ENCODE measurements at regions not wholly inside any gene's neighbourhood (a gene's known extent, or its start where the extent isn't known, plus 50 kb on each side); places are given as distances from the start of the nearest gene placed in this dataset.

DNA sequence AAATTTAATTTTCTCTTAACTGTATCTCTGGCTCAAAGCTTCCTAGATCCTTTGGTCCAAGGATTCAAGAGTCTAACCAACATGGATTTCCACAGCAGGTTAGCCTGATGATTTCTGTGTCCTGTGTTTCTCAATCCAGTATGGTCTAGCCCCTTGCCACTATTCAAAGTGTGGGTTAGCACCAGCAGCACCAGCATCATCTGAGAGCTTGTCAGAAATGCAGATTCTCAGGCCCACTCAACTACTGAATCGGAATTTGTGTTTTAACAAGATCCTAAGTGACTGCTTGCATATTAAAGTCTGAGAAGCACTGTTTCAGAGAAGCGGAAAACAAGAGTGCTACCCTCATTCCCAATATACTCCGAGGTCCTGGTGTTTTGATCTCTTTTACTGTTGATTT lies 133.8 kb upstream of the PRDM1 start:
- H3K4me1 ChIP-seq (ENCODE audit: insufficient read depth), result peaks cover 21% of the 10 kb centered on the region
- no peak overlapping the region for H3K27ac Mint-ChIP-seq
- no peak overlapping the region for H3K27ac ChIP-seq (ENCODE audit: low read depth)
- no peaks in the 10 kb centered on the region for H3K27me3 ChIP-seq (ENCODE audit: insufficient read depth)
- H3K9me3 Mint-ChIP-seq, result no peaks in the 10 kb centered on the region
- ATAC-seq, result no peak
- 0 out of 2 replicates have a peak overlapping the region, but pooled peaks have one; percentile 40 for H3K4me2 ChIP-seq
- H3F3A ChIP-seq (replicated peaks; ENCODE audit: low read depth), result no peaks in the 10 kb centered on the region
- H3K36me3 Mint-ChIP-seq (ENCODE audit: low read depth), result no peaks in the 10 kb centered on the region
- no peak overlapping the region for H3K4me3 ChIP-seq
- H3K4me1 Mint-ChIP-seq, result peaks cover 23% of the 10 kb centered on the region
- no peaks in the 10 kb centered on the region for H3K36me3 ChIP-seq (ENCODE audit: insufficient read depth)
- no peaks in the 10 kb centered on the region for H3K9me2 ChIP-seq (ENCODE audit: insufficient read depth)
- H2AFZ ChIP-seq, result no peak overlapping the region
- H3K27me3 Mint-ChIP-seq (ENCODE audit: insufficient read depth, low read depth, poor library complexity), result peaks cover 8% of the 10 kb centered on the region
- no peaks in the 10 kb centered on the region for H4K20me1 ChIP-seq (replicated peaks; ENCODE audit: insufficient read depth)
- H3K79me2 ChIP-seq (replicated peaks; ENCODE audit: insufficient read depth), result no peaks in the 10 kb centered on the region
- TF ChIP-seq ZNF331 (CRISPR knock-in tag; IDR thresholded peaks at IDR 0.05; ENCODE audit: low read depth) (no peak), JUNB (IDR thresholded peaks at IDR 0.05; ENCODE audit: unreplicated experiment) (no peak), CREB1 (CRISPR knock-in tag; IDR thresholded peaks at IDR 0.05; ENCODE audit: low read depth) (no peak), EZH2 (IDR thresholded peaks at IDR 0.05; ENCODE audit: low read depth, unreplicated experiment) (no peak), EZH2phosphoT487 (IDR thresholded peaks at IDR 0.05; ENCODE audit: unreplicated experiment) (no peak), STAT1 (IDR thresholded peaks at IDR 0.05; ENCODE audit: unreplicated experiment) (no peak), POLR2AphosphoS5 (IDR thresholded peaks at IDR 0.05; ENCODE audit: low read depth) (no peak), ZNF114 (CRISPR knock-in tag; IDR thresholded peaks at IDR 0.05) (no peak)
- TF ChIP-seq, protein P1, sequence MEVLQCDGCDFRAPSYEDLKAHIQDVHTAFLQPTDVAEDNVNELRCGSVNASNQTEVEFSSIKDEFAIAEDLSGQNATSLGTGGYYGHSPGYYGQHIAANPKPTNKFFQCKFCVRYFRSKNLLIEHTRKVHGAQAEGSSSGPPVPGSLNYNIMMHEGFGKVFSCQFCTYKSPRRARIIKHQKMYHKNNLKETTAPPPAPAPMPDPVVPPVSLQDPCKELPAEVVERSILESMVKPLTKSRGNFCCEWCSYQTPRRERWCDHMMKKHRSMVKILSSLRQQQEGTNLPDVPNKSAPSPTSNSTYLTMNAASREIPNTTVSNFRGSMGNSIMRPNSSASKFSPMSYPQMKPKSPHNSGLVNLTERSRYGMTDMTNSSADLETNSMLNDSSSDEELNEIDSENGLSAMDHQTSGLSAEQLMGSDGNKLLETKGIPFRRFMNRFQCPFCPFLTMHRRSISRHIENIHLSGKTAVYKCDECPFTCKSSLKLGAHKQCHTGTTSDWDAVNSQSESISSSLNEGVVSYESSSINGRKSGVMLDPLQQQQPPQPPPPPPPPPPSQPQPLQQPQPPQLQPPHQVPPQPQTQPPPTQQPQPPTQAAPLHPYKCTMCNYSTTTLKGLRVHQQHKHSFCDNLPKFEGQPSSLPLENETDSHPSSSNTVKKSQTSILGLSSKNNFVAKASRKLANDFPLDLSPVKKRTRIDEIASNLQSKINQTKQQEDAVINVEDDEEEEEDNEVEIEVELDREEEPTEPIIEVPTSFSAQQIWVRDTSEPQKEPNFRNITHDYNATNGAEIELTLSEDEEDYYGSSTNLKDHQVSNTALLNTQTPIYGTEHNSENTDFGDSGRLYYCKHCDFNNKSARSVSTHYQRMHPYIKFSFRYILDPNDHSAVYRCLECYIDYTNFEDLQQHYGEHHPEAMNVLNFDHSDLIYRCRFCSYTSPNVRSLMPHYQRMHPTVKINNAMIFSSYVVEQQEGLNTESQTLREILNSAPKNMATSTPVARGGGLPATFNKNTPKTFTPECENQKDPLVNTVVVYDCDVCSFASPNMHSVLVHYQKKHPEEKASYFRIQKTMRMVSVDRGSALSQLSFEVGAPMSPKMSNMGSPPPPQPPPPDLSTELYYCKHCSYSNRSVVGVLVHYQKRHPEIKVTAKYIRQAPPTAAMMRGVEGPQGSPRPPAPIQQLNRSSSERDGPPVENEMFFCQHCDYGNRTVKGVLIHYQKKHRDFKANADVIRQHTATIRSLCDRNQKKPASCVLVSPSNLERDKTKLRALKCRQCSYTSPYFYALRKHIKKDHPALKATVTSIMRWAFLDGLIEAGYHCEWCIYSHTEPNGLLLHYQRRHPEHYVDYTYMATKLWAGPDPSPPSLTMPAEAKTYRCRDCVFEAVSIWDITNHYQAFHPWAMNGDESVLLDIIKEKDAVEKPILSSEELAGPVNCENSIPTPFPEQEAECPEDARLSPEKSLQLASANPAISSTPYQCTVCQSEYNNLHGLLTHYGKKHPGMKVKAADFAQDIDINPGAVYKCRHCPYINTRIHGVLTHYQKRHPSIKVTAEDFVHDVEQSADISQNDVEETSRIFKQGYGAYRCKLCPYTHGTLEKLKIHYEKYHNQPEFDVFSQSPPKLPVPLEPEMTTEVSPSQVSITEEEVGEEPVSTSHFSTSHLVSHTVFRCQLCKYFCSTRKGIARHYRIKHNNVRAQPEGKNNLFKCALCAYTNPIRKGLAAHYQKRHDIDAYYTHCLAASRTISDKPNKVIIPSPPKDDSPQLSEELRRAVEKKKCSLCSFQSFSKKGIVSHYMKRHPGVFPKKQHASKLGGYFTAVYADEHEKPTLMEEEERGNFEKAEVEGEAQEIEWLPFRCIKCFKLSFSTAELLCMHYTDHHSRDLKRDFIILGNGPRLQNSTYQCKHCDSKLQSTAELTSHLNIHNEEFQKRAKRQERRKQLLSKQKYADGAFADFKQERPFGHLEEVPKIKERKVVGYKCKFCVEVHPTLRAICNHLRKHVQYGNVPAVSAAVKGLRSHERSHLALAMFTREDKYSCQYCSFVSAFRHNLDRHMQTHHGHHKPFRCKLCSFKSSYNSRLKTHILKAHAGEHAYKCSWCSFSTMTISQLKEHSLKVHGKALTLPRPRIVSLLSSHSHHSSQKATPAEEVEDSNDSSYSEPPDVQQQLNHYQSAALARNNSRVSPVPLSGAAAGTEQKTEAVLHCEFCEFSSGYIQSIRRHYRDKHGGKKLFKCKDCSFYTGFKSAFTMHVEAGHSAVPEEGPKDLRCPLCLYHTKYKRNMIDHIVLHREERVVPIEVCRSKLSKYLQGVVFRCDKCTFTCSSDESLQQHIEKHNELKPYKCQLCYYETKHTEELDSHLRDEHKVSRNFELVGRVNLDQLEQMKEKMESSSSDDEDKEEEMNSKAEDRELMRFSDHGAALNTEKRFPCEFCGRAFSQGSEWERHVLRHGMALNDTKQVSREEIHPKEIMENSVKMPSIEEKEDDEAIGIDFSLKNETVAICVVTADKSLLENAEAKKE (CRISPR knock-in tag; IDR thresholded peaks at IDR 0.05), result no peak
- TF ChIP-seq, protein P2, sequence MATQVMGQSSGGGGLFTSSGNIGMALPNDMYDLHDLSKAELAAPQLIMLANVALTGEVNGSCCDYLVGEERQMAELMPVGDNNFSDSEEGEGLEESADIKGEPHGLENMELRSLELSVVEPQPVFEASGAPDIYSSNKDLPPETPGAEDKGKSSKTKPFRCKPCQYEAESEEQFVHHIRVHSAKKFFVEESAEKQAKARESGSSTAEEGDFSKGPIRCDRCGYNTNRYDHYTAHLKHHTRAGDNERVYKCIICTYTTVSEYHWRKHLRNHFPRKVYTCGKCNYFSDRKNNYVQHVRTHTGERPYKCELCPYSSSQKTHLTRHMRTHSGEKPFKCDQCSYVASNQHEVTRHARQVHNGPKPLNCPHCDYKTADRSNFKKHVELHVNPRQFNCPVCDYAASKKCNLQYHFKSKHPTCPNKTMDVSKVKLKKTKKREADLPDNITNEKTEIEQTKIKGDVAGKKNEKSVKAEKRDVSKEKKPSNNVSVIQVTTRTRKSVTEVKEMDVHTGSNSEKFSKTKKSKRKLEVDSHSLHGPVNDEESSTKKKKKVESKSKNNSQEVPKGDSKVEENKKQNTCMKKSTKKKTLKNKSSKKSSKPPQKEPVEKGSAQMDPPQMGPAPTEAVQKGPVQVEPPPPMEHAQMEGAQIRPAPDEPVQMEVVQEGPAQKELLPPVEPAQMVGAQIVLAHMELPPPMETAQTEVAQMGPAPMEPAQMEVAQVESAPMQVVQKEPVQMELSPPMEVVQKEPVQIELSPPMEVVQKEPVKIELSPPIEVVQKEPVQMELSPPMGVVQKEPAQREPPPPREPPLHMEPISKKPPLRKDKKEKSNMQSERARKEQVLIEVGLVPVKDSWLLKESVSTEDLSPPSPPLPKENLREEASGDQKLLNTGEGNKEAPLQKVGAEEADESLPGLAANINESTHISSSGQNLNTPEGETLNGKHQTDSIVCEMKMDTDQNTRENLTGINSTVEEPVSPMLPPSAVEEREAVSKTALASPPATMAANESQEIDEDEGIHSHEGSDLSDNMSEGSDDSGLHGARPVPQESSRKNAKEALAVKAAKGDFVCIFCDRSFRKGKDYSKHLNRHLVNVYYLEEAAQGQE (IDR thresholded peaks at IDR 0.05; ENCODE audit: unreplicated experiment), result no peak
- TF ChIP-seq, protein P3, sequence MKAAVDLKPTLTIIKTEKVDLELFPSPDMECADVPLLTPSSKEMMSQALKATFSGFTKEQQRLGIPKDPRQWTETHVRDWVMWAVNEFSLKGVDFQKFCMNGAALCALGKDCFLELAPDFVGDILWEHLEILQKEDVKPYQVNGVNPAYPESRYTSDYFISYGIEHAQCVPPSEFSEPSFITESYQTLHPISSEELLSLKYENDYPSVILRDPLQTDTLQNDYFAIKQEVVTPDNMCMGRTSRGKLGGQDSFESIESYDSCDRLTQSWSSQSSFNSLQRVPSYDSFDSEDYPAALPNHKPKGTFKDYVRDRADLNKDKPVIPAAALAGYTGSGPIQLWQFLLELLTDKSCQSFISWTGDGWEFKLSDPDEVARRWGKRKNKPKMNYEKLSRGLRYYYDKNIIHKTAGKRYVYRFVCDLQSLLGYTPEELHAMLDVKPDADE (IDR thresholded peaks at IDR 0.05), result no peak
- TF ChIP-seq, protein P4, sequence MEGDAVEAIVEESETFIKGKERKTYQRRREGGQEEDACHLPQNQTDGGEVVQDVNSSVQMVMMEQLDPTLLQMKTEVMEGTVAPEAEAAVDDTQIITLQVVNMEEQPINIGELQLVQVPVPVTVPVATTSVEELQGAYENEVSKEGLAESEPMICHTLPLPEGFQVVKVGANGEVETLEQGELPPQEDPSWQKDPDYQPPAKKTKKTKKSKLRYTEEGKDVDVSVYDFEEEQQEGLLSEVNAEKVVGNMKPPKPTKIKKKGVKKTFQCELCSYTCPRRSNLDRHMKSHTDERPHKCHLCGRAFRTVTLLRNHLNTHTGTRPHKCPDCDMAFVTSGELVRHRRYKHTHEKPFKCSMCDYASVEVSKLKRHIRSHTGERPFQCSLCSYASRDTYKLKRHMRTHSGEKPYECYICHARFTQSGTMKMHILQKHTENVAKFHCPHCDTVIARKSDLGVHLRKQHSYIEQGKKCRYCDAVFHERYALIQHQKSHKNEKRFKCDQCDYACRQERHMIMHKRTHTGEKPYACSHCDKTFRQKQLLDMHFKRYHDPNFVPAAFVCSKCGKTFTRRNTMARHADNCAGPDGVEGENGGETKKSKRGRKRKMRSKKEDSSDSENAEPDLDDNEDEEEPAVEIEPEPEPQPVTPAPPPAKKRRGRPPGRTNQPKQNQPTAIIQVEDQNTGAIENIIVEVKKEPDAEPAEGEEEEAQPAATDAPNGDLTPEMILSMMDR (conservative IDR thresholded peaks at IDR 0.05; ENCODE audit: low read depth in 2 of 2), result no peak
- peak; percentile 23 for DNase-seq (ENCODE audit: low spot score)
- H3K4me3 Mint-ChIP-seq, result no peak overlapping the region
